ENCODE measurements at regions not wholly inside any gene's neighbourhood (a gene's known extent, or its start where the extent isn't known, plus 50 kb on each side); places are given as distances from the start of the nearest gene placed in this dataset.

DNA sequence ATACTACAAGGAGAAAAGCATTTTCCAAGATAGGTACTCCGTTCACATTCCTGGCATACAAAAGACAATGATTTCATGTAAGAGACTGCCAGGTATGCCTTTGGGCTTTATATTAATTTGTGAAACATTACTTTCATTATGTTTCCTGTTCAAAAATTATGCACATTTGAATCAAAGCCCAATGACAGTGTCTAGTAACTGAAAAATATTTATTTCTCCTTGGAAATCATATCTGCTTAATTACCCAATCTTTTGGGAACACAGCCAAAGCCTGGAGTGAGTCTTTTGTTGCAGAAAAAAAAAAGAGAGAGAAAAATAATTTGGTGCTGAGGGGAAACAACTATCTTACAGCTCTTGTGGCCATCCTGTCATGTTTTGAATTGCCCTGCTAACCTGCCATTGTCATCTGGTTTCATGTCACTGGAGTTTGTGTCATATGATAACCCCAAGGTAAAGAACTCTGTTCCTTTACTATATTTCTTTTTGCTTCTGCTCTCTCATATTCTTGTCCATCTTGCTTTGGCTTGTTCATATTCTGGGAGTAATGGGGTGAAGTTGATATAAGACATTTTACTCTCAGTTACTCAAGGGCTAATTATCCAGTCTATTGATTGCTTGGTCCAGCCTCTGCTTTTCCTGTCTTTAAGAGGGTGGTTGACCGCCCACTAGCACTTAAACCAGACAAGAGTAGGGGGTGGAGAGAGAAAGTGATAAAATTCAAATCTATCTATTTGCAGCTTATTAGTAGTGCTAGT lies 238.3 kb upstream of the NUDT12 start:
- no peak overlapping the region for H3K4me3 ChIP-seq
- WGBS, 3 donors, result 46 to 47% (median 47%) methylated on average over 2 of the region's 2 CpGs
- no peaks in the 10 kb centered on the region for H3K4me1 ChIP-seq
- no peak overlapping the region for H3K27ac ChIP-seq
- no peak for ATAC-seq
- intact Hi-C loops (cut with DNase I), result no loop called here
- H3K36me3 ChIP-seq (ENCODE audit: insufficient read depth in 1 of 2, low read depth in 1 of 2), result no peaks in the 10 kb centered on the region
- no peak for DNase-seq
- H3K27me3 ChIP-seq (ENCODE audit: insufficient read depth in 3 of 3, low read length in 2 of 3), result no peaks in the 10 kb centered on the region
- TF ChIP-seq, protein P1, sequence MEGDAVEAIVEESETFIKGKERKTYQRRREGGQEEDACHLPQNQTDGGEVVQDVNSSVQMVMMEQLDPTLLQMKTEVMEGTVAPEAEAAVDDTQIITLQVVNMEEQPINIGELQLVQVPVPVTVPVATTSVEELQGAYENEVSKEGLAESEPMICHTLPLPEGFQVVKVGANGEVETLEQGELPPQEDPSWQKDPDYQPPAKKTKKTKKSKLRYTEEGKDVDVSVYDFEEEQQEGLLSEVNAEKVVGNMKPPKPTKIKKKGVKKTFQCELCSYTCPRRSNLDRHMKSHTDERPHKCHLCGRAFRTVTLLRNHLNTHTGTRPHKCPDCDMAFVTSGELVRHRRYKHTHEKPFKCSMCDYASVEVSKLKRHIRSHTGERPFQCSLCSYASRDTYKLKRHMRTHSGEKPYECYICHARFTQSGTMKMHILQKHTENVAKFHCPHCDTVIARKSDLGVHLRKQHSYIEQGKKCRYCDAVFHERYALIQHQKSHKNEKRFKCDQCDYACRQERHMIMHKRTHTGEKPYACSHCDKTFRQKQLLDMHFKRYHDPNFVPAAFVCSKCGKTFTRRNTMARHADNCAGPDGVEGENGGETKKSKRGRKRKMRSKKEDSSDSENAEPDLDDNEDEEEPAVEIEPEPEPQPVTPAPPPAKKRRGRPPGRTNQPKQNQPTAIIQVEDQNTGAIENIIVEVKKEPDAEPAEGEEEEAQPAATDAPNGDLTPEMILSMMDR (IDR thresholded peaks at IDR 0.05), result no peak
- H3K9me3 ChIP-seq, result peaks cover 7% of the 10 kb centered on the region

DNA sequence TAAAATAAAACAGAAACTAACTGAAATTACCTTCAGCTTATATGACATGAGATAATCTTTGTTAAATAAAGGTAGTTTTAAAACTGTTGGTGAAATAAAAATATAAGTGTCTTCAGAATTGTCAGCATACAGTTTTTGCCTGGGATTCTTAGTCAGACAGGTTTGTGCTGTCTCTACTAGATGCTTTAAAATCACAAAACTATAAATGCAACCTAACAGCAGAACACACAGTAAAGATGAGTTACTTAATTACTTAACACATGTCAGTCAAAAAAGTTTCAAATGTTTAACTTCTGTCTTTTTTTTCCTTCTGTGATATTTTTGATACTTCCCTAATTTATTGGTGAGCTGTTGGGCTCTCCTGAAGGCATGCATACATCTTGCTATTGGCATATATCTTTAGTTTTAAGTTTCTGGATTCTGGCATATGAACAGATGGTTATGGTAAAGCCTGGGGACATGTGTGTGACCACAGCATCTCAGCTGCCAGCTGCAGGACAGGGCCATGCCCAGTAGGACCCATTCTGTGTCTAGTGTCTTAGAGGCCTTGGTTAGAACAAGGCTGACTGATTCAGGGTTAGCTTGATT lies 231.1 kb upstream of the NUDT12 start:
- H3K4me3 ChIP-seq, result no peak overlapping the region
- DNase-seq (no peak), ATAC-seq (no peak)
- intact Hi-C loops (cut with DNase I), result no loop called here
- TF ChIP-seq, protein P1 (IDR thresholded peaks at IDR 0.05), result no peak
- no peaks in the 10 kb centered on the region for H3K4me1 ChIP-seq
- no peak overlapping the region for H3K27ac ChIP-seq
- no peaks in the 10 kb centered on the region for H3K27me3 ChIP-seq (ENCODE audit: insufficient read depth in 3 of 3, low read length in 2 of 3)
- peaks cover 17% of the 10 kb centered on the region for H3K9me3 ChIP-seq
- H3K36me3 ChIP-seq (ENCODE audit: insufficient read depth in 1 of 2, low read depth in 1 of 2), result no peaks in the 10 kb centered on the region

DNA sequence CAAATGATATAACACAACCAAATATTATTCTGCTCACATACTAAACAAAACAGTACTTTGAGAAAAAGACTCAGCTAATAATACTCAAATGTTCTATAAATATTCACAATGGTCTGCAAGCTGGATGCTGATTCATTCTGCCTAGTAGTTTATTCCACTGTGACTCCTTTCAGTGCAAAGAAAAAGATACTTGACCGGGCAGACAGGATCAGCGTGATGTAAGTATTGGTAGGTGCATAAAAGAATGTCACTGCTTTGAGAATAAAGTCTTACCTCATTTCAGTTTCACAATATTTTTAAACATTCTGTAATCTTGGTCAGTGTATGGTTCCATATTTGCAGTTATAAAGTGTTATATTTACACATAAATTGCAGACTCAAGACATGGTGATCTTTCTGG lies 223.0 kb upstream of the NUDT12 start:
- no peak for ATAC-seq
- TF ChIP-seq, protein P1 (IDR thresholded peaks at IDR 0.05), result no peak
- no peak for DNase-seq
- H3K27ac ChIP-seq, result no peak overlapping the region
- WGBS, 3 donors, result 72 to 79% (median 75%) methylated on average over 2 of the region's 2 CpGs
- H3K4me1 ChIP-seq, result no peaks in the 10 kb centered on the region
- intact Hi-C loops (cut with DNase I), result no loop called here
- no peak overlapping the region for H3K4me3 ChIP-seq
- no peaks in the 10 kb centered on the region for H3K27me3 ChIP-seq (ENCODE audit: insufficient read depth in 3 of 3, low read length in 2 of 3)
- H3K9me3 ChIP-seq, result no peaks in the 10 kb centered on the region
- no peaks in the 10 kb centered on the region for H3K36me3 ChIP-seq (ENCODE audit: insufficient read depth in 1 of 2, low read depth in 1 of 2)

DNA sequence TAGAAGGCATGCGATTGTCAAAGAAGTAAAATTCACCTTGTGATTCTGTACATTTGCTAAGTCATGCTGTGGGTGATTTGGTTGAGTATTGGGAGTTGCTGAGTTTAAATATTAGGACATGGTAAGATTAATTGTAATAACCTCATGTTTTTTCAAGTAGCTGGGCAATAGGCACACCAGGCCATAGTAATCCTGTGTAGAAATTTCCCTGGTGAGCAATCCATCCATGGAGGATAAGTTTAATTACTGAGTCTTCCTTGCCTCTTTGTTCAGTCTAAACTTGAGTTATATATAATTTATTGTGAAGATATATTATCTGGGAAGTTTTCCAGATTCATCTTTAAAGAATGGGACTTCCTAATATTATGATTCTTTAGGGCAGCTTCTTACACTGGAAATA lies 221.1 kb upstream of the NUDT12 start:
- no peak overlapping the region for H3K4me3 ChIP-seq
- intact Hi-C loops (cut with DNase I), result no loop called here
- no peaks in the 10 kb centered on the region for H3K36me3 ChIP-seq (ENCODE audit: insufficient read depth in 1 of 2, low read depth in 1 of 2)
- no peak for DNase-seq
- H3K9me3 ChIP-seq, result no peaks in the 10 kb centered on the region
- H3K27me3 ChIP-seq (ENCODE audit: insufficient read depth in 3 of 3, low read length in 2 of 3), result peaks cover 0 to 1% (median 0%) of the 10 kb centered on the region in 3 donors
- no peak overlapping the region for H3K27ac ChIP-seq
- TF ChIP-seq, protein P1 (IDR thresholded peaks at IDR 0.05), result no peak
- no peak for ATAC-seq
- H3K4me1 ChIP-seq, result no peaks in the 10 kb centered on the region
- 94 to 96% (median 95%) methylated on average over 1 of the region's 1 CpG for WGBS, 3 donors
